HUES6 (cell line): ENCODE measurements at regions not wholly inside any gene's neighbourhood (a gene's known extent, or its start where the extent isn't known, plus 50 kb on each side); places are given as distances from the start of the nearest gene placed in this dataset.

Experiments
- H3K27ac ChIP-seq: 2 replicates; pipeline ENCODE4 v1.7.0; 2013; ENCODE audit warnings: low read depth, mild to moderate bottlenecking, low read length, inconsistent platforms
- H3K27me3 ChIP-seq: 2 replicates; pipeline ENCODE4 v1.6.1; 2013; ENCODE audit warnings: low read length; ENCODE audit not compliant: control insufficient read depth, insufficient read depth
- H3K36me3 ChIP-seq: 2 replicates; pipeline ENCODE4 v1.6.1; 2013; ENCODE audit warnings: low read length; ENCODE audit not compliant: control insufficient read depth, insufficient read depth
- H3K4me1 ChIP-seq: 2 replicates; pipeline ENCODE4 v1.6.1; 2013; ENCODE audit warnings: low read length; ENCODE audit not compliant: control insufficient read depth, insufficient read depth
- H3K4me3 ChIP-seq: 2 replicates; pipeline ENCODE4 v1.5.1; 2013; ENCODE audit warnings: low read depth, low read length
- H3K9ac ChIP-seq: one replicate; pipeline ENCODE4 v1.6.1; 2013; ENCODE audit warnings: mild to moderate bottlenecking, low read length
- H3K9me3 ChIP-seq: 2 replicates; pipeline ENCODE4 v1.6.1; 2013; ENCODE audit warnings: low read depth, low read length; ENCODE audit not compliant: control insufficient read depth, insufficient read depth

- Histone ChIP-seq H3K4me1 (no peaks in the 10 kb centered on the region), H3K9ac (no peak overlapping the region), H3K27me3 (no peaks in the 10 kb centered on the region), H3K4me3 (no peak overlapping the region), H3K36me3 (no peaks in the 10 kb centered on the region), H3K27ac (no peak overlapping the region), H3K9me3 (no peaks in the 10 kb centered on the region)
Observed at GRCh38 chr3:22296601-22297000, 545.6 kb upstream of the ZNF385D start.

GRCh38 chr3:22297436-22297835 is 546.4 kb upstream of the ZNF385D start:
- H3K9me3 ChIP-seq, result no peaks in the 10 kb centered on the region
- H3K36me3 ChIP-seq, result no peaks in the 10 kb centered on the region
- H3K27me3 ChIP-seq, result no peaks in the 10 kb centered on the region
- no peak overlapping the region for H3K9ac ChIP-seq
- H3K4me1 ChIP-seq, result no peaks in the 10 kb centered on the region
- H3K27ac ChIP-seq, result no peak overlapping the region
- H3K4me3 ChIP-seq, result no peak overlapping the region

GRCh38 chr3:22306454-22306853 is 555.4 kb upstream of the ZNF385D start:
- no peaks in the 10 kb centered on the region for H3K27me3 ChIP-seq
- no peak overlapping the region for H3K27ac ChIP-seq
- no peaks in the 10 kb centered on the region for H3K36me3 ChIP-seq
- no peaks in the 10 kb centered on the region for H3K9me3 ChIP-seq
- H3K4me3 ChIP-seq, result no peak overlapping the region
- H3K9ac ChIP-seq, result no peak overlapping the region
- H3K4me1 ChIP-seq, result peaks cover 11% of the 10 kb centered on the region

GRCh38 chr3:22308871-22309270 is 557.9 kb upstream of the ZNF385D start:
- no peaks in the 10 kb centered on the region for H3K36me3 ChIP-seq
- H3K9me3 ChIP-seq, result no peaks in the 10 kb centered on the region
- H3K9ac ChIP-seq, result no peak overlapping the region
- no peak overlapping the region for H3K4me3 ChIP-seq
- peaks cover 11% of the 10 kb centered on the region for H3K4me1 ChIP-seq
- no peaks in the 10 kb centered on the region for H3K27me3 ChIP-seq
- H3K27ac ChIP-seq, result no peak overlapping the region

GRCh38 chr3:22315925-22316324 is 564.9 kb upstream of the ZNF385D start:
- no peak overlapping the region for H3K27ac ChIP-seq
- H3K4me3 ChIP-seq, result no peak overlapping the region
- H3K4me1 ChIP-seq, result no peaks in the 10 kb centered on the region
- no peaks in the 10 kb centered on the region for H3K36me3 ChIP-seq
- H3K27me3 ChIP-seq, result no peaks in the 10 kb centered on the region
- no peaks in the 10 kb centered on the region for H3K9me3 ChIP-seq
- no peak overlapping the region for H3K9ac ChIP-seq

GRCh38 chr3:22318325-22318724 is 567.3 kb upstream of the ZNF385D start:
- Histone ChIP-seq H3K9me3 (no peaks in the 10 kb centered on the region), H3K4me1 (peaks cover 8% of the 10 kb centered on the region; the same call in 1 of the 2 replicates), H3K27me3 (no peaks in the 10 kb centered on the region), H3K27ac (no peak overlapping the region), H3K9ac (no peak overlapping the region), H3K36me3 (no peaks in the 10 kb centered on the region), H3K4me3 (no peak overlapping the region)

GRCh38 chr3:22319446-22319845 is 568.4 kb upstream of the ZNF385D start:
- Histone ChIP-seq H3K9me3 (no peaks in the 10 kb centered on the region), H3K27ac (no peak overlapping the region), H3K36me3 (no peaks in the 10 kb centered on the region)

GRCh38 chr3:22322861-22323260 is 571.9 kb upstream of the ZNF385D start:
- H3K9ac ChIP-seq, result no peak overlapping the region
- no peaks in the 10 kb centered on the region for H3K36me3 ChIP-seq
- peaks cover 8% of the 10 kb centered on the region; the same call in 1 of the 2 replicates for H3K4me1 ChIP-seq
- H3K27ac ChIP-seq, result no peak overlapping the region
- no peak overlapping the region for H3K4me3 ChIP-seq
- no peaks in the 10 kb centered on the region for H3K9me3 ChIP-seq
- H3K27me3 ChIP-seq, result no peaks in the 10 kb centered on the region

More at GRCh38 chr3:22319446-22319845, 568.4 kb upstream of the ZNF385D start:
- Histone ChIP-seq H3K4me3 (no peak overlapping the region), H3K4me1 (peaks cover 8% of the 10 kb centered on the region; the same call in 1 of the 2 replicates), H3K9ac (no peak overlapping the region), H3K27me3 (no peaks in the 10 kb centered on the region)

GRCh38 chr3:22326305-22326704 is 575.3 kb upstream of the ZNF385D start:
- H3K36me3 ChIP-seq, result no peaks in the 10 kb centered on the region
- H3K9me3 ChIP-seq, result no peaks in the 10 kb centered on the region
- peaks cover 8% of the 10 kb centered on the region; the same call in 1 of the 2 replicates for H3K4me1 ChIP-seq
- H3K9ac ChIP-seq, result no peak overlapping the region
- no peak overlapping the region for H3K27ac ChIP-seq
- H3K4me3 ChIP-seq, result no peak overlapping the region
- H3K27me3 ChIP-seq, result no peaks in the 10 kb centered on the region

GRCh38 chr3:22334996-22335395 is 584.0 kb upstream of the ZNF385D start:
- Histone ChIP-seq H3K27ac (no peak overlapping the region), H3K4me1 (no peaks in the 10 kb centered on the region), H3K9me3 (no peaks in the 10 kb centered on the region), H3K4me3 (no peak overlapping the region), H3K27me3 (no peaks in the 10 kb centered on the region), H3K9ac (no peak overlapping the region), H3K36me3 (no peaks in the 10 kb centered on the region)

GRCh38 chr3:22349215-22349851 is 598.3 kb upstream of the ZNF385D start:
- no peaks in the 10 kb centered on the region for H3K4me1 ChIP-seq
- H3K27me3 ChIP-seq, result no peaks in the 10 kb centered on the region
- H3K9me3 ChIP-seq, result no peaks in the 10 kb centered on the region
- no peaks in the 10 kb centered on the region for H3K36me3 ChIP-seq
- H3K4me3 ChIP-seq, result no peak overlapping the region
- H3K9ac ChIP-seq, result no peak overlapping the region
- H3K27ac ChIP-seq, result no peak overlapping the region
